Lower lobe of right lung (tissue), 2 donors: ENCODE measurements at regions not wholly inside any gene's neighbourhood (a gene's known extent, or its start where the extent isn't known, plus 50 kb on each side); places are given as distances from the start of the nearest gene placed in this dataset.

Experiments used
- ATAC-seq, 2 donors: fragments of 200-7000 bp; cut with Tn5 transposase; one replicate each; pipeline ENCODE4 v1.9.1; 2020 to 2022; ENCODE audit warnings: mild to moderate bottlenecking in 2 of 2, moderate library complexity in 2 of 2
- DNase-seq: peaks from one replicate; pipeline ENCODE4 v3.0.0-alpha.2; 2020
- H3K27ac ChIP-seq: fragments of 200-600 bp; one replicate; pipeline ENCODE4 v1.8.0; 2022
- H3K27me3 ChIP-seq: fragments of 200-600 bp; one replicate; pipeline ENCODE4 v1.8.0; 2022; ENCODE audit warnings: low read depth
- H3K36me3 ChIP-seq: fragments of 200-600 bp; one replicate; pipeline ENCODE4 v1.8.0; 2022; ENCODE audit warnings: mild to moderate bottlenecking
- H3K4me1 ChIP-seq: fragments of 200-600 bp; one replicate; pipeline ENCODE4 v1.8.0; 2022
- H3K4me3 ChIP-seq: fragments of 200-600 bp; one replicate; pipeline ENCODE4 v1.8.0; 2022; ENCODE audit warnings: mild to moderate bottlenecking
- H3K9me3 ChIP-seq: fragments of 200-600 bp; one replicate; pipeline ENCODE4 v1.8.0; 2022
- CTCF ChIP-seq: fragments of 200-600 bp; IDR thresholded peaks from one replicate; pipeline ENCODE4 v1.8.0; 2022; ENCODE audit warnings: antibody characterized with exemption, mild to moderate bottlenecking
- intact Hi-C: fragments of 100-400 bp; cut with DNase I; formaldehyde crosslinking; loops from one replicate; pipeline ENCODE4 v1.11.0; 2022
- donor health status: DM: no; HTN: yes; CAD: no; lungs with severe emphysema.

- Histone ChIP-seq H3K9me3 (no peaks in the 10 kb centered on the region), H3K4me3 (no peak overlapping the region), H3K27me3 (no peaks in the 10 kb centered on the region), H3K36me3 (no peaks in the 10 kb centered on the region), H3K4me1 (no peaks in the 10 kb centered on the region), H3K27ac (no peak overlapping the region)
- no peak for TF ChIP-seq CTCF
- intact Hi-C loops, result no loop called here
- no peak for ATAC-seq
- no peak for DNase-seq
These were observed 185.6 kb downstream of the DICER1 start for GRCh38 chr14:94971750-94972149.

GRCh38 chr14:94970941-94971730, 186.2 kb downstream of the DICER1 start:
- no peaks in the 10 kb centered on the region for H3K27me3 ChIP-seq
- DNase-seq (no peak), ATAC-seq (no peak)
- H3K9me3 ChIP-seq, result no peaks in the 10 kb centered on the region
- no peaks in the 10 kb centered on the region for H3K4me1 ChIP-seq
- H3K4me3 ChIP-seq, result no peak overlapping the region
- no peaks in the 10 kb centered on the region for H3K36me3 ChIP-seq
- TF ChIP-seq CTCF, result no peak
- H3K27ac ChIP-seq, result no peak overlapping the region
- intact Hi-C loops, result no loop called here

GRCh38 chr14:94969766-94970165, 187.6 kb downstream of the DICER1 start:
- intact Hi-C loops, result no loop called here
- H3K9me3 ChIP-seq, result no peaks in the 10 kb centered on the region
- DNase-seq, result no peak
- no peaks in the 10 kb centered on the region for H3K4me1 ChIP-seq
- H3K27me3 ChIP-seq, result no peaks in the 10 kb centered on the region
- no peak overlapping the region for H3K4me3 ChIP-seq
- no peak for TF ChIP-seq CTCF
- H3K27ac ChIP-seq, result no peak overlapping the region
- H3K36me3 ChIP-seq, result no peaks in the 10 kb centered on the region
- no peak for ATAC-seq

GRCh38 chr14:94966868-94967267, 190.5 kb downstream of the DICER1 start:
- Histone ChIP-seq H3K4me3 (no peak overlapping the region), H3K9me3 (no peaks in the 10 kb centered on the region), H3K36me3 (no peaks in the 10 kb centered on the region), H3K27ac (no peak overlapping the region), H3K4me1 (no peaks in the 10 kb centered on the region), H3K27me3 (peaks cover 4% of the 10 kb centered on the region)
- no peak for DNase-seq
- TF ChIP-seq CTCF, result no peak
- no peak for ATAC-seq
- intact Hi-C loops, result no loop called here

GRCh38 chr14:94966344-94966743, 191.0 kb downstream of the DICER1 start:
- Histone ChIP-seq H3K9me3 (no peaks in the 10 kb centered on the region), H3K27me3 (peaks cover 6% of the 10 kb centered on the region), H3K36me3 (no peaks in the 10 kb centered on the region), H3K27ac (no peak overlapping the region), H3K4me3 (no peak overlapping the region), H3K4me1 (no peaks in the 10 kb centered on the region)
- intact Hi-C loops, result no loop called here
- DNase-seq, result no peak
- no peak for TF ChIP-seq CTCF
- no peak for ATAC-seq
